ENCODE measurements at regions not wholly inside any gene's neighbourhood (a gene's known extent, or its start where the extent isn't known, plus 50 kb on each side); places are given as distances from the start of the nearest gene placed in this dataset.

GRCh38 chr6:163789199-163789810 lies 374.8 kb downstream of the QKI start:
- intact Hi-C loops (cut with micrococcal nuclease): no loop called here
- no peaks in the 10 kb centered on the region for H3K36me3 ChIP-seq
- TF ChIP-seq, protein P1, sequence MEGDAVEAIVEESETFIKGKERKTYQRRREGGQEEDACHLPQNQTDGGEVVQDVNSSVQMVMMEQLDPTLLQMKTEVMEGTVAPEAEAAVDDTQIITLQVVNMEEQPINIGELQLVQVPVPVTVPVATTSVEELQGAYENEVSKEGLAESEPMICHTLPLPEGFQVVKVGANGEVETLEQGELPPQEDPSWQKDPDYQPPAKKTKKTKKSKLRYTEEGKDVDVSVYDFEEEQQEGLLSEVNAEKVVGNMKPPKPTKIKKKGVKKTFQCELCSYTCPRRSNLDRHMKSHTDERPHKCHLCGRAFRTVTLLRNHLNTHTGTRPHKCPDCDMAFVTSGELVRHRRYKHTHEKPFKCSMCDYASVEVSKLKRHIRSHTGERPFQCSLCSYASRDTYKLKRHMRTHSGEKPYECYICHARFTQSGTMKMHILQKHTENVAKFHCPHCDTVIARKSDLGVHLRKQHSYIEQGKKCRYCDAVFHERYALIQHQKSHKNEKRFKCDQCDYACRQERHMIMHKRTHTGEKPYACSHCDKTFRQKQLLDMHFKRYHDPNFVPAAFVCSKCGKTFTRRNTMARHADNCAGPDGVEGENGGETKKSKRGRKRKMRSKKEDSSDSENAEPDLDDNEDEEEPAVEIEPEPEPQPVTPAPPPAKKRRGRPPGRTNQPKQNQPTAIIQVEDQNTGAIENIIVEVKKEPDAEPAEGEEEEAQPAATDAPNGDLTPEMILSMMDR (IDR thresholded peaks at IDR 0.05; ENCODE audit: borderline replicate concordance): no peak
- H3K4me1 ChIP-seq: peaks cover 10% of the 10 kb centered on the region
- no peaks in the 10 kb centered on the region for H3K27me3 ChIP-seq (ENCODE audit: low read depth)
- no peaks in the 10 kb centered on the region for H3K9me3 ChIP-seq (replicated peaks)
- H3K4me3 ChIP-seq: no peak overlapping the region
- H3K27ac ChIP-seq (replicated peaks): no peak overlapping the region
- no peak for DNase-seq

DNA sequence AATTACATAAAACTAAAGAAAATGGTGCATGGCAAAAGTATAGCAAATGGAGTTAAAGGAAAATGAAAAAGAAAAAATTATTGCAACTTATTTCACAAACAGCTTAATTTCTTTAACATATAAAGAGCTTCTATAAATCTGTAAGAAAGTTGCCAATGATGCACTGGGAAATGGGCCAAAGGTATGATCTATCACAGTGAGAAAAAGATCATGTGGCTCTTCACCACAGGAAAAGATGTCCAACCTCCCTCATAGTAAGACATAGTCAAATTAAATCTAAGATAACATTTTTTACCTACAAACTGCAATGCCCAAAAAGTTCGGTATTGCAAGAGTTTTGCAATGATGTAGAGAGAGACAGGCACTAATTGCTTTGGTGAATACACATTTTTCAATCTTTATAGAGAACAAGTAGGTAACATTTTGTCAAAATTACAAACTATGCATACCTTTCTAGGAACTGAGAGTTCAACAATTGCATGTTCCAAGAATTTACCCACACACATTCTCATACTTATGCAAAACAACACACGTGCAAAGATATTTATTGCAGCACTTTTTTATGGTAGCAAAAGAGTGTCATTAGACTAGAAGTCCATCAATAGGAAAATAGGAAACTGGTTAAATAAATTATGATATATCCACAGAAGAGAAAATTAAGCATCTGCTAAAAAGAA lies 372.6 kb downstream of the QKI start:
- H3K4me3 ChIP-seq: no peak overlapping the region
- no peaks in the 10 kb centered on the region for H3K9me3 ChIP-seq (replicated peaks)
- no peak for DNase-seq
- H3K4me1 ChIP-seq: no peaks in the 10 kb centered on the region
- no peaks in the 10 kb centered on the region for H3K36me3 ChIP-seq
- intact Hi-C loops (cut with micrococcal nuclease): no loop called here
- TF ChIP-seq, protein P1 (IDR thresholded peaks at IDR 0.05; ENCODE audit: borderline replicate concordance): no peak
- no peak overlapping the region for H3K27ac ChIP-seq (replicated peaks)
- H3K27me3 ChIP-seq (ENCODE audit: low read depth): no peaks in the 10 kb centered on the region

DNA sequence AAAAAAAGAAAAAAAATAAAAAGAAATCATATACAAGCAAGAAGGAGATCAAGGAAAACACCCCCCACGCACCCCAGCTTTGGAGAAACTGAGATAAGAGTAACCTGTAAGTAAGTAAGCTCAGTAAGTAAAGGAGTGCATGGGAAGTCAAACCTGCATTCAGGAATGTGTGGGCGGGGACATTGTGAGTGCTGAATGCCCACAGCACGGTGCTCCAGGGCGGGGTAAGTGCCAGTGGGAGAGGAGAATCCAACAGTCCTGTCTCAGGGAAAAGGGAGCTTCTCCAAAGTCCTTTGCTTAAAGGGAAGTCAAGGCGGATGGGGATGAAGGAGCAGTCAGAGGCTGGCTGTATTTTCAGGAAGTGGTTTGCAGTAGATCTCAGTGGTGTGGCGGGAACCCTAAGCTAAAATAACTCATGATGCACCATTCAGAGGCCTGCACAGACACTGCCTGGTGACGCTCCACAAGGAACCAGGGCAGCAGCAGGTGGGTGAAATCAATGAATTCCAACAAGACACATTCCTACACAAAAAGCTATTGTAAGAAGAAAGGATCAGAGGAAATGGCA lies 368.0 kb downstream of the QKI start:
- TF ChIP-seq, protein P1 (IDR thresholded peaks at IDR 0.05; ENCODE audit: borderline replicate concordance): no peak
- DNase-seq: no peak
- no peaks in the 10 kb centered on the region for H3K27me3 ChIP-seq (ENCODE audit: low read depth)
- intact Hi-C loops (cut with micrococcal nuclease): no loop called here
- H3K4me3 ChIP-seq: no peak overlapping the region
- peaks cover 32% of the 10 kb centered on the region for H3K4me1 ChIP-seq
- no peaks in the 10 kb centered on the region for H3K36me3 ChIP-seq
- no peaks in the 10 kb centered on the region for H3K9me3 ChIP-seq (replicated peaks)
- peak overlapping the region; percentile 31 for H3K27ac ChIP-seq (replicated peaks)

DNA sequence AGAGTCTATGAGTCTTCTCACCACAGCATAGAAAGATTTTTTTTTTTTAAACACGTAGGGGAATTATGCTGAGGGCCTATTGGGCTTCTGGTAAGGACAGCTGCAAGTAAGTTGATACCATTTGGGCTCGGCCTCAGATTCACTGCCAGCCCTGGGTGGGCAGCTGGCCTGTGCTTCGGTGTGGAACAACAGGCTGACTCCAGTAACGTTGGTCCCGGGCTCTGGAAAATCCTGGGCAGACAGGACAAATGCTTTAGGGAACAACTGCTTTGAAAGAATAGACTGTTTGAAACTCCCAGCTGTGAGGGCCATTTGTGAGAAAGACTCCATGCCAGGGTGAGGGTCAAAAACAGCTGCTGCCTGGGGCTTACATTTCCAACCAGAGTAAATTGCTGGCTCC lies 366.5 kb downstream of the QKI start:
- H3K27ac ChIP-seq (replicated peaks): peak overlapping the region; percentile 81
- H3K4me1 ChIP-seq: peaks cover 46% of the 10 kb centered on the region
- no peak overlapping the region for H3K4me3 ChIP-seq
- TF ChIP-seq, protein P1 (IDR thresholded peaks at IDR 0.05; ENCODE audit: borderline replicate concordance): no peak
- H3K9me3 ChIP-seq (replicated peaks): no peaks in the 10 kb centered on the region
- H3K27me3 ChIP-seq (ENCODE audit: low read depth): no peaks in the 10 kb centered on the region
- intact Hi-C loops (cut with micrococcal nuclease): no loop called here
- DNase-seq: peak; percentile 74
- no peaks in the 10 kb centered on the region for H3K36me3 ChIP-seq

DNA sequence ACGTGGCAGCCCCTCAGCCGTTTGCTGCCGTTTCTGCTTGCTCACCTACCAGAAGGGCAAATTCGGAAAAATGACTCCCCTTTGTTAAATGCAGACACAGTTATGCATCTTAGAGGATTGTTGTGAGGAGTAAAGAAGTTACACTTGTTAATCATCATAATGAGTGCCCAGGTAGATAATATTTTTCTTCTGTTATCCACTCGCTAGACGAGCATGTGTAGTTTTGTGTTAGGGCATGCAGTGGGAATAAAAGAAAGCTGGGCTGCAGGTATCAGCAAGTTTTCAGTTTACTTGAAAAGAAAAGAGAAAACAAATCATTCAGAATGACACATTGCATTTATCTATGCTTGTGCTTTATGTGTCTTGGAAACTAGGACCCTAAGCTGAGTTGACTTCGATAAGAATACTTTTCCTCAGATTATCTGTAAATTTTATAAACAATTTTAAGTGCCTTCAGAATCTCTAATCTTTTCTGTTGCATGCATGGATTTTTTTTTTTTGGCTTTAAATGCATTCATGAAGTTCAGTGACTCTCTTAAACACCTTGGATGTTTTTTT lies 365.3 kb downstream of the QKI start:
- Histone ChIP-seq H3K4me1 (peaks cover 46% of the 10 kb centered on the region), H3K36me3 (no peaks in the 10 kb centered on the region), H3K9me3 (replicated peaks) (no peaks in the 10 kb centered on the region), H3K27me3 (ENCODE audit: low read depth) (no peaks in the 10 kb centered on the region), H3K4me3 (no peak overlapping the region), H3K27ac (replicated peaks) (peak overlapping the region; percentile 81)
- intact Hi-C loops (cut with micrococcal nuclease): no loop called here
- TF ChIP-seq, protein P1 (IDR thresholded peaks at IDR 0.05; ENCODE audit: borderline replicate concordance): no peak
- DNase-seq: no peak

All from left ventricle myocardium inferior (tissue), 1 donor.